SIG-M5 (cell line): ENCODE measurements at regions not wholly inside any gene's neighbourhood (a gene's known extent, or its start where the extent isn't known, plus 50 kb on each side); places are given as distances from the start of the nearest gene placed in this dataset.

ENCODE experiments used
- DNase-seq: peaks from one replicate; lab custom pipeline; 2025; lab: John Stamatoyannopoulos, UW

DNA sequence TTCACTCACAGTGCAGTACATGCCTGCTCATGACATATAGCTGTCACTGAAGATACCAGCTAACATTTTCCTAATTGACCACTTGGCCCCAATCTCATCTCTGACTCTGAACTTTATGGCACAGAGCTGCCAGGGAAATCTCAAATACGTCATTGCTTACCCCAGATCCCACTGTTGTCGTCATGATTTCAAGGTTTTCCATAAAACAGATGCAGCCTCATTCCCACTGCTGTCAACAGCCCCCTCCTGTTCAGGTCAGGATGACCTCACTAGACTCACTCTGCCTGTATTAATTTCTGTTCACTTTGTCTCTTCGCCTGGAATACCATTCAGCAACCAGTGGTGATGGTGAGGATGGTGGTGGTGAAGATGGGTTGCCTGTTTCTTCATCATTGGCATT lies 262.6 kb upstream of the TPM1 start:
- no peak for DNase-seq

DNA sequence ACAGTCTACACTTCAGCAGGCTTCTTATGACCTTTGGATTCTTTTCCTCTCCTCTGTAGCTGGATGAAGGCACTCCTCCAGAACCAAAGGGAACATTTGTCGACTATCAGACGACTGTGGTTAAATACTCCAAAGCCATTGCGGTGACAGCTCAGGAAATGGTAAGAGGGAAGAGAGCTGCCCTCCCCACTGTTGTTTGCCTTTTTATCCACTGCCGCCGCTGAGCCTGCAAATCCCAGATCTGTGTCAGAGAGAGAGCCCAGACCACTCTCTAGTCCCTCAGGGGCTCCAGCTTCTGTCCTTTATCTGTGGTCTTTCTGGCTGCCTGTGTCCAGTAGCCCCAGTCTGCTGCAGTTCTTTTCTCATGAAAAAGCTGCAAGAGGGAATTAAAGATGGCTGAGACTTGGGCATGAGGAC lies 261.5 kb upstream of the TPM1 start:
- no peak for DNase-seq

DNA sequence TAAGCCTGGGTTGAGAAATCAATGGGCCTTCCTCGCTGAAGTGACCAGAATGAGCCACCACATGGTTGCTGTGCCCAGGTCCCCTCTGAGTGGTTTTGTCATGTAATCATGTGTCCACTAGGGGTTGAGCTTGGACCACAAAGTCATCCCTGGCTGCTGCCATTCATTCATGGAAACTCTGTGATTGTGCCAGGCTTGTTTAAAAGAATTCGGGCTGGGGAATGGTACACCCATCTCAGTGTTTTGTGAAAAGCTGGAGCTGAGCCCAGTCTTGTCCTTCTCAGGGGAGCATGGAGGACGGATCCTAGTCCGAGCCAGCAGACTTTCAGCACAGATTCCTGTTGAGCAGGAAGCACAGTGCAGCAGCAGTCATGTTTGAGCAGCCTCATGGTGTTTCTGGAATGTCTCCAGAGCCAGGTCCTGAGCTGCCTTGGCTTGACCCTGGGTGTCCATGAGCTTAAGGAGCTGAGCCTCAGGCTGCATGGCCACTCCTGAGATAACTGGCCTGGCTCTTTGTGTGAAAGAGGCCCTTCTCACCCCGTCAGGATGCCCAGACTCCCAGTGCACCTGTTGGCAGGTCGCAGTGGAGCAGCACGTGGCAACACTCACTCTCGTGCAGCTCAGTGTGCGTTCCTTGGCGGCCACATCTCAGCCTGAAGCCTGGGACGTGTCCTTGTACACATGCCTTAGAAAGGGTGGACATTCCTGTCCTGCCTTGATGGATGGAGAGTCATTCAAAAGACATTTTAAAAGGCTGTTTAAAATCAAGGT lies 260.3 kb upstream of the TPM1 start:
- DNase-seq, result no peak

DNA sequence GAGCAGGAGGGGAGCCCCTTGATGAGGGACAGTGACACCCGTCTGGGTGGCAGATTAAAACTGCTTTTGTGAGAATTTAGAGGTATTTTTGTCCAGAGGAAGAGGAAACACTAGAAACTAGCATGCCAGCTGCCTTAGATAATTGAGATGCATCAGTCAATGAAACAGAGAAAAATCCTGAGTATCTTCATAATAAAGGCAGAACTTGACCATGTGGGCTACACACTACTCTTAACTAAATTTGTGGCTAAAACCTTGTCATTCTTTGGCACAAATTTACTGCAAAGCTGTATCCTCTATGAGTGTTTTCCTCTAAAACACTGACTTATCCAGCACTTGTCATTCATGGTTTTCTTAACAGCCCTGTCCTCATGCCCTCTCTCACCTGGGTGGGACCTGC lies 259.7 kb upstream of the TPM1 start:
- no peak for DNase-seq

DNA sequence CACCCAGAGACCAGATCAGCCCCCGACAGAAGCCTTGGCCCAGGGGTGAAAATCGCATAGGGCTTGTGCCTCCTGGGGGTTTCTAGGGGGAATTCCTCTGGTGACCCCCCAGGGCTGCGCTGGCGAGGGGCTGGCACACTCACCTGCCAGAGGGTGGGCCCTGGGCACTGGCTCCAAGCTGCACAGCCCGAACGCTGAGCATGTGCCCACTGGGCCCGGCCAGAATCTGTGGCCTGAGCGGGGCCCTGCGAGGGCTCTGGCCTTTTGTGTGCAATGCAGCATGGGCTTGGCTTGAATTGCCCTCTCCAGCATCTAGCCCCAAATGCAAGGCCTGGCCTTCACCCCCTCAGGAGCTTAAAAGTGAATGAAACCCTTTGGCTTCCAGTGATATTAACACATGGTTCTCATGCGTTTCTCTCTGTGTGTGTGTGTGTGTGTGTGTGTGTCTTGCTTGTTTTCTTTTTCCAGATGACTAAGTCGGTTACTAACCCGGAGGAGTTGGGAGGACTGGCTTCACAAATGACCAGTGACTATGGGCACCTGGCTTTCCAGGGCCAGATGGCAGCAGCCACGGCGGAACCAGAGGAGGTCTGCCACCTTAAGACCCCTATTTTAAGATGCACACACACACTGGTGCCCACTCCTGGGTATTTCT lies 259.1 kb upstream of the TPM1 start:
- no peak for DNase-seq

DNA sequence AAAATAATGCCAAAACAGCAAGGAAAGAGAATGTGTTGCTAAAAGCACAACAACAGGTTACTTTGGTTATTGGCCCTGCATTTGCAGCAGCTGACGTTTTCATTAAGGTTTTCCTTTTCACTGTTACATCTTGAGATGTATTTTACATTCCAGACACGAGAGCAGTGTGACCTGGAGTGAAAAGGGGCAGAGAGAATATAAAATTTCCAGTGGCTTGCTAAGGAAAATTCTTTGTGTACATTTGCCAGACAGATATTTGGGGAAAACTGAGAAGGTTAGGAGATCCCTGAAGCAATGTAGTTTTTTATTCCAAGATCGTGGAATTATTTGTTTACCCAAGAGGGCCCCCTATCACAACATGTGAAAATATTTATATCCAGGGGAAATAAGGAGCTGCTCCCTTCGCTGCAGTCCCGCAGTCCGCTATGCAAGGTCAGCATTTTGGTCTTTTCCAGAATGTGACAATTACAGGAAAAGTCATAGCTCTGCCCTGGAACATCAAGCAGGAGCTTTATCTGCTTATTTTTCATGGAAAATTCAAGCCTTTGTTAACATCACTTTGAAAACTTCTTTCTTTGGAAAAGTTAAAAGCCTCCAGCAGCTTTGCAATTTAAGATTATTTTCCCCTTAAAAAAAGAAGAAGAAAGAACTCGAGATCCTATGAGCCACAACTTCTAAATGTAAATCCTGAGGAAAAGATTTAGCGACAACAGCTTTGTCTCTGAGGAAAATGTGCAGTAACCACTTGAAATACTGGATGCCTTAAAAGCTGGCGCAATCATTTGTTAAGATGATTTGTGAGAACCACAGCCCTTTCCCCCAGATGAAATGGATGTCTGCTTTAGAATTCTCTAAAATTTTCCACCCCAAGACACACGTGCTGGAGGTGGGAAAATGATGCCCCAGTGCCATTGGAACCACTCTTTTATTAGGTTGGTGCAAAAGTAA lies 256.4 kb upstream of the TPM1 start:
- DNase-seq, result no peak

DNA sequence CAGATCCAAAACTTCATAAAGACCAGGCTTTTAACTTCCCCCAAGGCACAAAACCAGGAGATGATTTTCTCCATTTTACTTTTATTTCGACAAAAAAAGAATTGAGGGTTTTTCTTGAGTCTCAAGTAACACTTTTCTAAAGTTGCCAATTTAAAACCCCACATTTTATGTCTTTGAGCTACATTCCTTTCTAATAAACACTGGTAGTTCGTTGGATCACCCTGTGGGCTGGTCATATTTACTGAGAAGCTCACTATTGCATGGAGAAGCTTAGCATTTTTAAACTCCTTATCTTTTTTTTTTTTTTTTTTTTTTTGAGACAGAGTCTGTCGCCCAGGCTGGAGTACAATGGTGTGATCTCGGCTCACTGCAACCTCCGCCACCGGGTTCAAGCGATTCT lies 255.1 kb upstream of the TPM1 start:
- DNase-seq, result no peak

DNA sequence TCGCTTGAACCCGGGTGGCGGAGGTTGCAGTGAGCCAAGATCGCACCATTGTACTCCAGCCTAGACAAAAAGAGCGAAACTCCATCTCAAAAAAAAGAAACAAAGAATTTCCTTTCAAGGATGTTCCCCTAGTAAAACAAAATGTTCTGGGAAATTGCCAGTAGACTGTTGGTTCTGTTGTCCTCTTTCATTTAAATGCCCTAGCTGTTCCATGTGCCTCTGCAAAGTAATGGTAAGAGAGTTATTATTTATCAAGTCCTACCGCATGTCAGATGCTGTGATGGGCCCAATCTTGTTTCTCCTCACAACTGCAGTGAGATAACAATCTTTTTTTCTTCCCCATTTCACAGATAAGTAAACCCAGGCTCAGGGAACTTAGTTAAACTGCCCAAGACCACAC lies 254.3 kb upstream of the TPM1 start:
- no peak for DNase-seq

DNA sequence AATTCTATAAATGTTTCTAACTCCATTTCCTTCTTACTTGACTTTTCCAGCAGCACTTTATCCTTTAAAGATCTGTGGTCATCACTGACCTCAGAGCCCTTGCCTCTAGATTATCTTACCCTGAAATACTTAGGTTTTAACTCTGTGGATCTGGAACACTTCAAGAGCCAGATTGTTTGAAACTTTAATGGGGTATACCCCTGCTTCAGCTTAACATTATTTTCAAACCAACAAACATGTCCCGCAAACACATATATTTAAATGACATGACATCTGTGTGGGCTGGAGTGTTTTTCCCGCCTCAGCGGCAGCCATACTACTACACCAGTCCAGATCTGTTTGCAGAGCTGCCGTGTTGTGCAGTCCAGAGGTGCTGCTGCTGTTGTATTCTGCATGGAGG lies 252.0 kb upstream of the TPM1 start:
- no peak for DNase-seq

DNA sequence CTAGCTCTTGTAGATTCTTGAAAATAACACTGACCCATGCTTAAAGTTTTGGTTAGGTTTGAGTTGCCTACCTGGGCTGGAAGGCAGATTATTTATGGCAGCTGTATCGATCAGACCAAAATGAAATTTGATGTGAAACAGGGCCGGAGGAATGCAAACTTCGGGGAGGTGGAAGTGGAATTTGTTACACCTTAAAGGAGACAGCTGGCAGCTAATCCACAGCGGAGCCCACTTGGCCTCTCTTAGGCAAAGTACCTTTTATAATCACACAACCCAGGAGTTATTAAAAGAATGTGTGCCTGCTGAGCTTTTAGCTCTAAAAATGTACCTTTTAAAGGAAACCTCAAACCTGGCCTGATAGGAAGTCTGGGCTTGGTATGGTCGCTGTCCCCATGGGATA lies 250.9 kb upstream of the TPM1 start:
- no peak for DNase-seq

DNA sequence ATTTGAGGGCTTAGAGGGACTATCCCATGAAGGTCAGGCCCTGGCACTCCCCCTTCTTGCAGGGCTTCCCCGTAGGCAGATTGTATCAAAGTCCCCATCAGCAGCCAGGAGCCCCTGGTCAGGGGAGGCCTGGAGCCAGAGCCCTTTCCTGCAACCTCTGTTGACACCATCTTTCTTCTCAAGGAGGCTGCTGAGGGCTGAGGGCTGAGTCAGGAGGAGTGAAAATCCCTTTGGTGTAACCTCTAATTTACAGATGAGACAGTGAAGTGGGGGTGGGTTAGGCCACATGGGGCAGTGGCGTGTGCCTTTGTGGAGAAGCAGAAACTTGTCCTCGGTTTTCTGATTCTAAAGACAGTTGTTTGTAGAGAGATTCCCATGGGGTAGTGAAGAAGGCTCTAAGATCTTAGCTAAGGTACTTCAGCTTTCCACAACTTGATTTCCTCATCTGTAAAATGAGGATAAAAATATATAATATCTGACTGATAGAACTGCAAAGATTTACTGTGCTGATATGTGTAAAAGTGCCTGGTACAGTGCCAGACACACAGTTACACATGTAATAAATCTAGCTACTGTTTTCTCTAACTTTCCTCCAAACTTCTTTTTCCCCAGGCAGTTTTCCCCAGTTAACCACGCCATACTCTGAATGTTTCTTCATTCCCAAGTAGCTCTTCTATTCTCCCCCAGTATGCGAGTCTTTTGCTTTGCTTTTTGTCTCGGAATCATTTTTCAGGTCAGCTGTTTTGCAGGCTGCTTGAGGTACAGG lies 249.4 kb upstream of the TPM1 start:
- DNase-seq, result no peak

DNA sequence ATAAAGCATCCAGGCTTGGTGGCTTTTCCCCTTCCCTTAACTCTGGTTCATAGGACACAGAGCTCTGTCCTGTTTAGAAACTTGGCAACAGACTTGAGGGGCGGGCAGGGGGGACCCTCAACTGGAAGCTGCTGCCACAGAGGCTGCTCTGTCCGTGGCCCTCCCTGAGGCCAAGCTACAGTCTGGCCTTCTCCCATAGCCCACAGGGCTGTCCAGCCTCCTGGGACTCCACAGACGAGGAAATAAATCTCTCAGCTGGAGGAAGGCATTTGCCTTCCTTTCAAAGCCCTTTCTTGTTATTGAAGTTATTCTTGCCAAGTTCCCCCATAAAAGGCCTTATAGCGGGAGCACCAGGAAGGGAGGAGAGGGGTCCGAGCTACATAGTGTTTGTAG lies 248.8 kb upstream of the TPM1 start:
- no peak for DNase-seq

DNA sequence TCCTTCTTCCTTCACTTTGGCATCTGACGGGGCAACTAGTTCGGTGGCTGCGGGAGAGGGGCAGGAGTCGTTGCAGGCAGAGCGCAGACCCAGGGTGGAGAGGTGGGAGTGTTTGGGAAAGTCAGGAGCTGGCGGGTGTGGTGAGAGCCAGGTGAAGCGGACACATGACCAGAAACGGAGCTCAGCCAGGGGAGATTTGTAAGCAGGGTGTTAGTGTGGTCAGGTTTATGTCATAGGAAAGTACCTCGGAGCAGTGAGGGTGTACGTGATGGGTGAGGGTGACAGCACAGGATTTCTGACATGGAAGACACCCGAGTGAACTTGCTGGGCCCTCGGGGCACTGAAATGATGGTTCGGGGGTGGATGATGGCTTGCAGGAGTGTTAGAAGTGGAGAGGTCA lies 247.4 kb upstream of the TPM1 start:
- no peak for DNase-seq

DNA sequence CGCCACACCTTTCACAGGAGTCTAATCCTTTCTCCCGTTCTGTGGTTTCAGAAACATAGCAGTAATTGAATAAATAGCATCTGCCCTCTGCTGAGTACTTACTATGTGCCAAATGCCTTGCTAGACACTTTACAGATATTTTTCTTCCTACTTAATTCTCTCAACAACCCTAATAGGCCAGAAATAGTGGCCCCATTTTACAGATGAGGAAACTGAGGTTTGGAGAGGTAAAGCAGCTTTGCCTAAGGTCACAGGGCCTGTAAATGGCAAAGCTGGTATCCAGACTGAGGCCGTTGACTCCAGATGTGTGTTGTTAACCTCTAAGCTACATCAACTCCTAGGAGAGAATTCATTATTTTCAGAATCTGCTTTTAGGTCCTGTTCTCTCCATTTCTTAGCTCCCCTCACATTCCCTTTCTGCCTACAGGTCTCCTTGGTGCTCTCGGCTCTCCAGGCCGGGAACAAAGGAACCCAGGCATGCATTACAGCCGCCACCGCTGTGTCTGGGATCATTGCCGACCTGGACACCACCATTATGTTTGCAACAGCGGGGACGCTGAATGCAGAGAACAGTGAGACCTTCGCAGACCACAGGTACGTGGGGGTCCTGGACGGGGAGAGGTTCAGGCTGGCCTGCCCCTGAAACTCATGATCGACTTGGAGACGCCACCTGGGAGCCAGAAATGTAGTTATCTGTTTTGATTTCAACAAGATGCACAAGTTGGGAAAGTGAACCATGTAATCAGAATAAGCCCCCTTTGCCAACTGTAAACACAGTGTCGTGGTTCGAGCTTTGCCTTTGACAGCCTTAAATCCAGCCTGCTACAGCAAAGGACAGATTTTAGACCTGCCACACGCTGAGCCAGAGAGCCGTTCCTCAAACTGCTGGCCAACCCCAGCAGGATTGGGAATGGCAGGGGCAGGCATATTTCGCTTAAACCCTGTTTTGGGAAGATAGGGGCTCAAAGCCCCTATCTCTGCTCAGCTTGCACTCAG lies 246.5 kb upstream of the TPM1 start:
- DNase-seq, result no peak

DNA sequence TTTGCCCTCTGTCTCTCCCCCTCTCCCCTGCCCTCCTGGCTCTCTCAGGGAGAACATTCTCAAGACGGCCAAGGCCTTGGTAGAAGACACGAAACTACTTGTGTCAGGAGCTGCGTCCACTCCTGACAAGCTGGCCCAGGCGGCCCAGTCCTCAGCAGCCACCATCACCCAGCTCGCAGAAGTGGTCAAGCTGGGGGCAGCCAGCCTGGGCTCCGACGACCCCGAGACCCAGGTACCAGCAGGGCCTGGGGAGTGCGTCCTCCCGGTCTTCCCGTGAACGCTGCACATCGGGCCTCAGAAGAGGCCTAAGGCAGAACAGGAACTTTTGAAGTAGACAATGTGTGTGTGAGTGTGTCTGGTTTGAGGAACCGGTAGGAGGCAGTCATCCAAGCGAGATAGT lies 245.4 kb upstream of the TPM1 start:
- DNase-seq, result no peak

DNA sequence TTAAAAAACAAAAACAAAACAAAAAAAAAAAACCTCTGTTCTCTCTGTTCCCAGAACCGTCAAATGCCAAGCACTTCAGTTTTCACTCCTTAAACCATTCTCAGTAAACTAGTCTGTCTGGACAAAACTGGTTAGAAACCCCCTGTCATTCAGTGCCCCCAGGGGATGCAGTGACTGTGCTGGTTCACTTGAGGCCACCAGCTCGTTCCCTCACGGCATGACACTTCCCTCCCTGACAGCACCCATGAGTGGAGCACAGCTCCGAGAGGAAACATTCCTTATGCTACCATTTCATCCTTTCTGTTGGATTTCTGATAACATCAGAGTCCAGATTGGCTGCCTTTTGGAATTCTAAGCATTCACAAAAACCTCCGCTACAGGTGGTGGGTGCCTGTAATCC lies 244.0 kb upstream of the TPM1 start:
- DNase-seq, result no peak

DNA sequence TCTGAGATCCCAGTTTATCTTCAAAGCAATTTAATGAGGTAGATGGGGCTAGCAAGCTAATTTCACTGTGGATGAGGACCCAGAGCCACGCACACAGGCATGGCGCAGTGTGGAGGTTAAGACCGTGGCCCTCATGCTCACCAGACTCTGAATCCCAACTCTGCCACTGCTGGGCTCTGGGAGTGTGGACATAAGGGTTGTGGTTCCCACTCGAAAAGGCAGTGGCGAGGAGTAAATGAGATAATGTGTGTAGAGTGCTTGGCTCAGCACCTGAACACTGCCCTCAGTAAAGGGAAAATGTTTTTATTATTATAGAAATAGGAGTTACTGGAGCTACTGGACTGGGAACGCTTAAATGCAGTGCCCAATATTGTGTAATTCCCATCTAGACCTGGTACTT lies 243.5 kb upstream of the TPM1 start:
- DNase-seq, result no peak

DNA sequence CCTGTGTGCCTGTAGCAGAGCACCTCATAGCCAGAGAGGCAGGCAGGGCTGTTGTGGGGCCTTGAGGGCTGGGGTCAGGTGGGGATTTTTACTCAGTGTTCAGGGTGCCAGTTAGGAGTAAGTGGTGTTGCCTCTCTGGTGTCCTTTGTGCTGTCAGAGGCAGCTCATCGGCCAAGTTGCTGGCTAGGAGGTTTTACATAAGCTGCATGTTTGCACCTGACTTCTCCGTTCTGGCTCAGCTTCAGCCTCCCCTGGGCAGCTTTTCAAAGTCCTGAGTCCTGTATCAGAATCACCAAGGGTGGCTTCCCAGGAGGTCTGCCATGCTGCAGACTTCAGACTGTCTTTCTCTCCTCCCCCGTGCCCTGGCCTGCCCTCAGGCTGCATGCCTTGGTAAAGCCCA lies 242.6 kb upstream of the TPM1 start:
- DNase-seq, result no peak

DNA sequence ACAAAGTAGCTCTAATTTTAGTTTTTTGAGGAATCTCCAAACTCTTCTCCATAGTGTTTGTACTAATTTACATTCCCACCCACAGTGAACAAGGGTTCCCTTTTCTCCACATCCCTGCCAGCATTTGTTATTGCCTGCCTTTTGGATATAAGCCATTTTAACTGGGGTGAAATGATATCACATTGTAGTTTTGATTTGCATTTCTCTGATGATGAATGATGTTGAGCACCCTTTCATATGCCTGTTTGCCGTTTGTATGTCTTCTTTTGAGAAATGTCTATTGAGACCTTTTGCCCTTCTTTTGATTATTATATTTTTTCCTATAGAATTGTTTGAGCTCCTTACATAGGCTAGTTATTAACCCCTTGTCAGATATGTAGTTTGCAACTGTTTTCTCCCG lies 239.9 kb upstream of the TPM1 start:
- DNase-seq, result no peak

DNA sequence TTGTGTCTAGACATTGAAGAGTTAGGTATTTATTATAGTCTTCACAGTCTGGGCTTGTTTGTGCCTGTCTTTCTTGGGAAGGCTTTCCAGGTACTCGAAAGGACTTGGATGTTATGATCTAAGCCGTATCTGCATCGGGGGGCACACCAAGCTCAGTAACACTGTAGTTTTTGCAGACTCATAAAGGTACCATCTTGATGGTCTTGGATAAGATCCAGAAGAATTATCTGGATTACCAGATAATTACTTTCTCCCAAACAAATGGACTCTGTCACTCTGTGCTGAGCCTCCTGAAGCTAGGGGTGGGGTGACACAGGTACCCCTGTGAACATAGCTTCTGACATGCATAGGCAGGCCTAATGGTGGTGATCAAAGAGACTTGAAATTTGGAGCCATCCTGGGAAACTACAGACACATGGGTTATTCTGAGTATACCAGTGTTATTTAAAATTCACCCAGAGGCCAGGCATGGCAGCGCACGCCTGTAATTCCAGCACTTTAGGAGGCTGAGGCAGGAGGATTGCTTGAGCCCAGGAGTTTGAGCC lies 238.6 kb upstream of the TPM1 start:
- DNase-seq, result no peak

DNA sequence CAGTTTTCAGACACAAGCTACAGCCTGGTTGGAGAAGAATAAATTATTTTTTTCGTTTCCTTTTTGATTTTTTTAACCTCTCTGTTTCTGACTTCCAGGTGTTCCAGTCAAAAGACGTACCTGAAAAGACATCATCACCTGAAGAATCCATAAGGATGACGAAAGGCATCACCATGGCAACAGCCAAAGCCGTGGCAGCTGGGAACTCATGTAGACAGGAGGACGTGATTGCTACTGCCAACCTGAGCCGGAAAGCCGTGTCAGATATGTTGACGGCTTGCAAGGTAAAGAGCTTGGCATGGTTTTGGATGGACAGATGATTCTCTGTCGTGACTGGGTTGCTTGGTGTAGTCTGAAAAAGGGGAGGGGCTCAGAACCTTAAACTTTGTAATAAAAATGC lies 237.0 kb upstream of the TPM1 start:
- no peak for DNase-seq
